Posterior vena cava (tissue), 2 donors: ENCODE measurements at regions not wholly inside any gene's neighbourhood (a gene's known extent, or its start where the extent isn't known, plus 50 kb on each side); places are given as distances from the start of the nearest gene placed in this dataset.

Experiments used
- DNase-seq: peaks from one replicate; pipeline ENCODE4 v3.0.0-alpha.2; 2020; ENCODE audit warnings: low spot score
- intact Hi-C, 2 donors: fragments of 100-400 bp; cut with DNase I; formaldehyde crosslinking; loops; one replicate each; pipeline versions ENCODE4 v1.14.1 to v1.14.2; 2022 to 2023
- donor health status: DM: yes; HTN: yes; CAD: no.
- donor health status: DM: yes; HTN: yes; CAD: no.

GRCh38 chr15:101124731-101125451, 127.0 kb downstream of the CHSY1 start:
- intact Hi-C loops = loop anchor here in 1 of 2 donors (5.0 kb wide), 1 partner anchor 42 kb away; no protein-coding TSS in a partner anchor
- DNase-seq = no peak

- intact Hi-C loops = no loop called here
- peak; percentile 38 for DNase-seq
Observed at GRCh38 chr15:101123222-101123910, 128.5 kb downstream of the CHSY1 start.

DNA sequence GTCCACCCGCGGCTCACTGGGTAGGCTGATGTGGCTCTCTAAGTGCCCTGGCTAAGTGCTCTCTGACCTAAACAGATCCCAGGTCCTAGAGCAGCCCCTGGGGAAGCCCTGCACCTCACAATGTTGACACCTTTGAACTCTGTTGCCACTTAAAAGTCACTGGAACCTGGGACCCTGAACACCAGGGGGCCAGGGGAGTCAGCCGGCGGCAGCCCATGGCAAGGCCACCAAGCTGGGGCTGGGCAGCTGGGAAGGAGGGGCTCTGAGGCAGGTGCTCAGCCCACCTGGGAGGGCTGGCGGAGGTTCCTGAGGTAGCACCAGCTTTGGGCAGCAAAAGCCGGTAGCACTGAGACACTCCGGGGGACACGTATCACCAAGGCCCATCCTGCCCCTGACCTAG, 129.0 kb downstream of the CHSY1 start:
- intact Hi-C loops = no loop called here
- peak; percentile 75 for DNase-seq

GRCh38 chr15:101122266-101122665, 129.6 kb downstream of the CHSY1 start:
- peak; percentile 58 for DNase-seq
- intact Hi-C loops = no loop called here

DNA sequence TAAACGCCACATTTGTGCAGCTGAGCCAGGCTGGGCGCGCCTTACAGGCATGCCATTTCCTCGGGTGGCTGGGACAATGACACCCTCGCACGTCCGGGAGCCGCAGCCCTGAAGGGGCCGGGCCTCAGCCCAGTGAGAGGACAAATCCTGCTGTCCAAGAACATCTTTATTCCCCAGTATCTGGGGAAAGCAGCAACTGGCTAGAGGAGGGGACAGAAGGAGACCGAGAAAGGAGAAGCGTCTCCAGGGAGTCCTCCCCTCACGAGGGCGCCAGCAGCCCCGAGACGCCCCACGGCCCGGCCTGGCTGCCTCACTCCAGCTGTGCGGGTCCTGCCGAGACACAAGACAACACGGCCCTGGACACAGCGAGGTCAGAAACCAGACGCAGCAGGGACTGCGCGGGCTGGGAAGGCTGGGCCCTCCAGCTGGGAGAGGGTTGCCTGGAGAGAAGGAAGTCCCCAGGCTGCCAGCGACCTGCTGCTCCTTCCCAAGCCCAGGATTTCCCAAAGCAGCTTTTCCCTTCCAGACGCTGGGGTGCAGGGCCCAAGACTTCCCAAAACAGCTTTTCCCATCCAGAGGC, 130.2 kb downstream of the CHSY1 start:
- intact Hi-C loops = no loop called here
- DNase-seq = peak; percentile 94

GRCh38 chr15:101120987-101121386, 130.9 kb downstream of the CHSY1 start:
- intact Hi-C loops = no loop called here
- DNase-seq = peak; percentile 80

GRCh38 chr15:101120473-101120872, 131.4 kb downstream of the CHSY1 start:
- intact Hi-C loops = no loop called here
- no peak for DNase-seq
